IMR-90 (cell line): ENCODE measurements at regions not wholly inside any gene's neighbourhood (a gene's known extent, or its start where the extent isn't known, plus 50 kb on each side); places are given as distances from the start of the nearest gene placed in this dataset.

Experiments
- ATAC-seq: fragments of 200-7000 bp; cut with Tn5 transposase; 2 replicates; pipeline ENCODE4 v1.9.1; 2020; ENCODE audit warnings: low read depth, mild to moderate bottlenecking, moderate library complexity
- BruUV-seq: library from RNA; stranded (reverse); fragments of 400-500 nt; replicated peaks from 2 replicates; lab custom pipeline; 2021; lab: Mats Ljungman, UMichigan
- CTCF ChIA-PET: fragments of 300-600 bp; formaldehyde crosslinking; extraction: SDS; loops from one replicate; lab custom pipeline; 2021; ENCODE audit warnings: antibody characterized with exemption; lab: Yijun Ruan, JAX
- POLR2A ChIA-PET: fragments of 300-600 bp; sonication (Branson Sonifier 250); formaldehyde crosslinking; loops from one replicate; lab custom pipeline; 2022; ENCODE audit warnings: antibody characterized with exemption; ENCODE audit not compliant: unreplicated experiment; lab: Charles Lee
- DNase-seq: peaks from one replicate; pipeline ENCODE4 v3.0.0; 2013
- H2AFZ ChIP-seq: replicated peaks from 2 replicates; pipeline ENCODE3; 2013; ENCODE audit warnings: low read length, mild to moderate bottlenecking; ENCODE audit not compliant: poor library complexity
- H2AK5ac ChIP-seq: 2 replicates; pipeline ENCODE4 v1.6.1; 2013; ENCODE audit warnings: low read depth, low read length, inconsistent platforms
- H2AK9ac ChIP-seq: replicated peaks from 2 replicates; pipeline ENCODE3; 2013; ENCODE audit warnings: mild to moderate bottlenecking, low read depth, low read length, moderate library complexity; ENCODE audit not compliant: poor library complexity
- H2BK120ac ChIP-seq: 2 replicates; pipeline ENCODE4 v1.6.1; 2013; ENCODE audit warnings: low read depth, low read length, inconsistent platforms
- H2BK15ac ChIP-seq: 3 replicates; pipeline ENCODE4 v1.6.1; 2013; ENCODE audit warnings: low read depth, low read length, inconsistent platforms
- H2BK20ac ChIP-seq: 2 replicates; pipeline ENCODE4 v1.6.1; 2013; ENCODE audit warnings: low read depth, mild to moderate bottlenecking, inconsistent platforms, low read length, moderate library complexity
- H2BK5ac ChIP-seq: 2 replicates; pipeline ENCODE4 v1.6.1; 2013; ENCODE audit warnings: mild to moderate bottlenecking, low read depth, low read length, inconsistent platforms; ENCODE audit not compliant: poor library complexity, severe bottlenecking
- H3K14ac ChIP-seq: replicated peaks from 2 replicates; pipeline ENCODE4 v1.6.1; 2013; ENCODE audit warnings: low read depth, low read length, inconsistent platforms
- H3K18ac ChIP-seq: 2 replicates; pipeline ENCODE4 v1.6.1; 2013; ENCODE audit warnings: low read depth, low read length, control low read depth
- H3K23ac ChIP-seq: 2 replicates; pipeline ENCODE4 v1.6.1; 2013; ENCODE audit warnings: low read depth, low read length, inconsistent platforms
- H3K27ac ChIP-seq: 2 replicates; pipeline ENCODE4 v1.5.1; 2013; ENCODE audit warnings: mild to moderate bottlenecking, control low read depth, low read length; ENCODE audit not compliant: insufficient read depth
- H3K27me3 ChIP-seq: 2 replicates; pipeline ENCODE4 v1.6.1; 2013; ENCODE audit warnings: low read length; ENCODE audit not compliant: control insufficient read depth, insufficient read depth
- H3K36me3 ChIP-seq: 2 replicates; pipeline ENCODE4 v1.6.1; 2013; ENCODE audit warnings: low read length, mixed read lengths; ENCODE audit not compliant: control insufficient read depth, insufficient read depth
- H3K4ac ChIP-seq: 2 replicates; pipeline ENCODE4 v1.6.1; 2013; ENCODE audit warnings: low read depth, low read length, inconsistent platforms
- H3K4me1 ChIP-seq: 2 replicates; pipeline ENCODE4 v1.6.1; 2013; ENCODE audit warnings: low read length, mixed read lengths; ENCODE audit not compliant: control insufficient read depth, insufficient read depth
- H3K4me2 ChIP-seq: 2 replicates; pipeline ENCODE4 v1.6.1; 2013; ENCODE audit warnings: low read depth, mild to moderate bottlenecking, control low read depth, low read length, moderate library complexity
- H3K4me3 ChIP-seq: 2 replicates; pipeline ENCODE4 v1.5.1; 2013; ENCODE audit warnings: low read depth, mild to moderate bottlenecking, control low read depth, low read length, moderate library complexity; ENCODE audit not compliant: insufficient read depth
- H3K56ac ChIP-seq: 2 replicates; pipeline ENCODE4 v1.6.1; 2013; ENCODE audit warnings: low read length, inconsistent platforms; ENCODE audit not compliant: insufficient read depth; ENCODE audit errors: extremely low read depth
- H3K79me1 ChIP-seq, 2 experiments: 2 replicates each; pipeline ENCODE4 v1.6.1; 2013; ENCODE audit warnings: low read length in 2 of 2, inconsistent platforms in 1 of 2, low read depth in 1 of 2
- H3K9ac ChIP-seq: 2 replicates; pipeline ENCODE4 v1.6.1; 2013; ENCODE audit warnings: low read depth, low read length, control low read depth
- H3K9me1 ChIP-seq: 2 replicates; pipeline ENCODE4 v1.6.1; 2013; ENCODE audit warnings: low read length, inconsistent platforms; ENCODE audit not compliant: insufficient read depth
- H3K9me3 ChIP-seq: 2 replicates; pipeline ENCODE4 v1.6.1; 2013; ENCODE audit warnings: low read length; ENCODE audit not compliant: control insufficient read depth, insufficient read depth
- H4K20me1 ChIP-seq: 2 replicates; pipeline ENCODE4 v1.6.1; 2013; ENCODE audit warnings: low read length, inconsistent platforms; ENCODE audit not compliant: insufficient read depth
- H4K5ac ChIP-seq: 2 replicates; pipeline ENCODE4 v1.6.1; 2013; ENCODE audit warnings: mild to moderate bottlenecking, low read depth, low read length, control low read depth
- H4K8ac ChIP-seq, 2 experiments: 2 replicates each; pipeline ENCODE4 v1.6.1; 2013; ENCODE audit warnings: low read depth in 2 of 2, low read length in 2 of 2, control low read depth in 1 of 2, inconsistent platforms in 1 of 2
- H4K91ac ChIP-seq: 2 replicates; pipeline ENCODE4 v1.6.1; 2013; ENCODE audit warnings: low read depth, low read length, inconsistent platforms; ENCODE audit not compliant: insufficient read depth
- BHLHE40 ChIP-seq: fragments of 150-350 bp; IDR thresholded peaks from 2 replicates; pipeline ENCODE4 v1.6.1; 2016; ENCODE audit warnings: mild to moderate bottlenecking, low read depth, low read length
- CEBPB ChIP-seq: IDR thresholded peaks from 2 replicates; pipeline ENCODE4 v1.6.1; 2012; ENCODE audit warnings: low read depth, low read length, improper control_type of control experiment
- CHD1 ChIP-seq: IDR thresholded peaks from 2 replicates; pipeline ENCODE4 v1.6.1; 2012; ENCODE audit warnings: low read depth, low read length, improper control_type of control experiment
- FOS ChIP-seq: fragments of 150-350 bp; IDR thresholded peaks from 2 replicates; pipeline ENCODE4 v1.6.1; 2016; ENCODE audit warnings: low read depth, low read length
- MAFK ChIP-seq: IDR thresholded peaks from 2 replicates; pipeline ENCODE4 v1.6.1; 2012; ENCODE audit warnings: low read depth, low read length, improper control_type of control experiment
- MAZ ChIP-seq: IDR thresholded peaks from 2 replicates; pipeline ENCODE4 v1.6.1; 2012; ENCODE audit warnings: low read depth, mild to moderate bottlenecking, low read length, improper control_type of control experiment, moderate library complexity, borderline replicate concordance
- MXI1 ChIP-seq: IDR thresholded peaks from 2 replicates; pipeline ENCODE4 v1.6.1; 2012; ENCODE audit warnings: low read depth, mild to moderate bottlenecking, low read length, moderate library complexity, borderline replicate concordance
- NFE2L2 ChIP-seq: fragments of 150-350 bp; IDR thresholded peaks from 2 replicates; pipeline ENCODE4 v1.6.1; 2016; ENCODE audit warnings: low read depth, mild to moderate bottlenecking, low read length
- POLR2A ChIP-seq: IDR thresholded peaks from 2 replicates; pipeline ENCODE4 v1.6.1; 2012; ENCODE audit warnings: mild to moderate bottlenecking, low read depth, low read length
- RAD21 ChIP-seq: IDR thresholded peaks from 2 replicates; pipeline ENCODE4 v1.6.1; 2012; ENCODE audit warnings: low read length, improper control_type of control experiment
- RCOR1 ChIP-seq: IDR thresholded peaks from 2 replicates; pipeline ENCODE4 v1.6.1; 2012; ENCODE audit warnings: mild to moderate bottlenecking, low read length, improper control_type of control experiment; ENCODE audit not compliant: insufficient replicate concordance
- RFX5 ChIP-seq: IDR thresholded peaks from 2 replicates; pipeline ENCODE4 v1.8.0; 2012; ENCODE audit warnings: low read depth, mild to moderate bottlenecking, low read length, moderate library complexity
- SMC3 ChIP-seq: fragments of 150-350 bp; IDR thresholded peaks from 2 replicates; pipeline ENCODE4 v1.6.1; 2016; ENCODE audit warnings: low read depth, mild to moderate bottlenecking, antibody characterized with exemption, low read length, moderate library complexity
- WGBS, 2 experiments: methylation state at CpG; one replicate each; pipeline versions ENCODE4 v1.1.5 to v1.1.7; 2013; ENCODE audit warnings: missing lambda C conversion rate in 2 of 2; ENCODE audit not compliant: insufficient read length in 1 of 2; ENCODE audit errors: extremely low coverage in 2 of 2; 5-methylcytosine and 5-hydroxymethylcytosine counted together
- dilution Hi-C: fragments of 300-500 bp; cut with HindIII; formaldehyde crosslinking; loops from one replicate; pipeline ENCODE4 v1.14.3; 2018; ENCODE audit warnings: low sequenced_read_pairs; ENCODE audit not compliant: unreplicated experiment
- in situ Hi-C: fragments of 300-500 bp; cut with MboI; formaldehyde crosslinking; loops from 3 replicates; pipeline ENCODE4 v1.14.3; 2019; ENCODE audit warnings: low sequenced_read_pairs, inconsistent platforms, mixed read lengths
- intact Hi-C: fragments of 100-400 bp; cut with micrococcal nuclease; formaldehyde crosslinking; loops from 2 replicates; pipeline ENCODE4 v1.10.0; 2022
- TF ChIP-seq, protein P1 (sequence below): fragments of 150-350 bp; IDR thresholded peaks from 2 replicates; pipeline ENCODE4 v1.6.1; 2016; ENCODE audit warnings: low read depth, mild to moderate bottlenecking, low read length, moderate library complexity, borderline replicate concordance
- TF ChIP-seq, protein P2 (sequence below): fragments of 150-350 bp; IDR thresholded peaks from 2 replicates; pipeline ENCODE4 v1.6.1; 2017; ENCODE audit warnings: mild to moderate bottlenecking, antibody characterized with exemption, low read length, low read depth
- TF ChIP-seq, protein P3 (sequence below): conservative IDR thresholded peaks from 2 replicates; pipeline ENCODE4 v1.5.1; 2012; ENCODE audit warnings: mild to moderate bottlenecking, low read depth, low read length, improper control_type of control experiment

DNA sequence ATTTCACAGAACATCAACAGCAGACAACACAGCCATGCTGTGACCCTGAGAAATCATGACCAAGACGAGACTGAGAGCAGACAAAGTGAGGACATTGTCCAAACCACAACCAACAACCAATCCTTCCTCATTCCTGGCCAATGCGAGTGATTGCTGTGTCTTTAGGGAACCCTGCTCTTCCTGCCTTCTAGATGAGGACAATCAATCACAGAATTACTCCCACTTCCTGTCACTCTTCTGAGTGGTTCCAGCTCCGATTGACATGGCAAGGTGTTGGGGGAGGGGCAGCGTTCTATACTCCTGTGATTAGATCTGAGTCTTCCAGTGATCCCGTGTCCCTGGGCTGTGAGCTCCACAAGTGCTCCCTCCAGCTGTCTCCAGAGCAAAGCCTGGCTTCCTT is 227.8 kb downstream of the STIM2 start:
- in situ Hi-C loops = no loop called here
- dilution Hi-C loops = no loop called here

More for the DNA sequence above, 227.8 kb downstream of the STIM2 start:
- Histone ChIP-seq H3K27me3 (peaks cover 14% of the 10 kb centered on the region), H3K4me2 (no peak overlapping the region), H4K91ac (no peak overlapping the region), H3K9me1 (peaks cover 4% of the 10 kb centered on the region; the same call in 1 of the 2 replicates), H4K20me1 (no peaks in the 10 kb centered on the region), H2BK120ac (no peak overlapping the region), H2BK5ac (no peak overlapping the region), H3K4ac (no peak overlapping the region), H2BK20ac (no peak overlapping the region), H4K5ac (no peak overlapping the region), H2BK15ac (no peak overlapping the region), H2AK5ac (no peak overlapping the region), H3K4me3 (no peak overlapping the region), H3K14ac (no peak overlapping the region), H3K56ac (no peak overlapping the region), H3K36me3 (no peaks in the 10 kb centered on the region), H3K79me1 (no peaks in the 10 kb centered on the region), H3K18ac (no peak overlapping the region), H3K9ac (no peak overlapping the region), H2AK9ac (no peak overlapping the region), H2AFZ (no peak overlapping the region), H3K27ac (no peak overlapping the region), H4K8ac (no peak overlapping the region), H3K4me1 (no peaks in the 10 kb centered on the region), H3K9me3 (no peaks in the 10 kb centered on the region), H3K23ac (no peak overlapping the region)
- ChIA-PET POLR2A (no interaction called here), CTCF (no interaction called here)
- DNase-seq (no peak), ATAC-seq (no peak)
- no TSS peak for BruUV-seq
- intact Hi-C loops = no loop called here
- TF ChIP-seq RFX5 (no peak), CEBPB (no peak), RCOR1 (no peak), FOS (no peak), CHD1 (no peak), NFE2L2 (no peak), MXI1 (no peak), MAFK (no peak), RAD21 (no peak), BHLHE40 (no peak), POLR2A (no peak), MAZ (no peak), SMC3 (no peak)
- TF ChIP-seq, protein P1, sequence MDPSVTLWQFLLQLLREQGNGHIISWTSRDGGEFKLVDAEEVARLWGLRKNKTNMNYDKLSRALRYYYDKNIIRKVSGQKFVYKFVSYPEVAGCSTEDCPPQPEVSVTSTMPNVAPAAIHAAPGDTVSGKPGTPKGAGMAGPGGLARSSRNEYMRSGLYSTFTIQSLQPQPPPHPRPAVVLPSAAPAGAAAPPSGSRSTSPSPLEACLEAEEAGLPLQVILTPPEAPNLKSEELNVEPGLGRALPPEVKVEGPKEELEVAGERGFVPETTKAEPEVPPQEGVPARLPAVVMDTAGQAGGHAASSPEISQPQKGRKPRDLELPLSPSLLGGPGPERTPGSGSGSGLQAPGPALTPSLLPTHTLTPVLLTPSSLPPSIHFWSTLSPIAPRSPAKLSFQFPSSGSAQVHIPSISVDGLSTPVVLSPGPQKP = no peak
- TF ChIP-seq, protein P2, sequence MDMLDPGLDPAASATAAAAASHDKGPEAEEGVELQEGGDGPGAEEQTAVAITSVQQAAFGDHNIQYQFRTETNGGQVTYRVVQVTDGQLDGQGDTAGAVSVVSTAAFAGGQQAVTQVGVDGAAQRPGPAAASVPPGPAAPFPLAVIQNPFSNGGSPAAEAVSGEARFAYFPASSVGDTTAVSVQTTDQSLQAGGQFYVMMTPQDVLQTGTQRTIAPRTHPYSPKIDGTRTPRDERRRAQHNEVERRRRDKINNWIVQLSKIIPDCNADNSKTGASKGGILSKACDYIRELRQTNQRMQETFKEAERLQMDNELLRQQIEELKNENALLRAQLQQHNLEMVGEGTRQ = no peak
- TF ChIP-seq, protein P3, sequence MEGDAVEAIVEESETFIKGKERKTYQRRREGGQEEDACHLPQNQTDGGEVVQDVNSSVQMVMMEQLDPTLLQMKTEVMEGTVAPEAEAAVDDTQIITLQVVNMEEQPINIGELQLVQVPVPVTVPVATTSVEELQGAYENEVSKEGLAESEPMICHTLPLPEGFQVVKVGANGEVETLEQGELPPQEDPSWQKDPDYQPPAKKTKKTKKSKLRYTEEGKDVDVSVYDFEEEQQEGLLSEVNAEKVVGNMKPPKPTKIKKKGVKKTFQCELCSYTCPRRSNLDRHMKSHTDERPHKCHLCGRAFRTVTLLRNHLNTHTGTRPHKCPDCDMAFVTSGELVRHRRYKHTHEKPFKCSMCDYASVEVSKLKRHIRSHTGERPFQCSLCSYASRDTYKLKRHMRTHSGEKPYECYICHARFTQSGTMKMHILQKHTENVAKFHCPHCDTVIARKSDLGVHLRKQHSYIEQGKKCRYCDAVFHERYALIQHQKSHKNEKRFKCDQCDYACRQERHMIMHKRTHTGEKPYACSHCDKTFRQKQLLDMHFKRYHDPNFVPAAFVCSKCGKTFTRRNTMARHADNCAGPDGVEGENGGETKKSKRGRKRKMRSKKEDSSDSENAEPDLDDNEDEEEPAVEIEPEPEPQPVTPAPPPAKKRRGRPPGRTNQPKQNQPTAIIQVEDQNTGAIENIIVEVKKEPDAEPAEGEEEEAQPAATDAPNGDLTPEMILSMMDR = no peak
- no CpG with 5 or more reads among the region's 5 CpGs for WGBS, 2 experiments
